H1 (cell line): ENCODE measurements at regions not wholly inside any gene's neighbourhood (a gene's known extent, or its start where the extent isn't known, plus 50 kb on each side); places are given as distances from the start of the nearest gene placed in this dataset.

Source experiments
- CTCF ChIA-PET: fragments of 300-600 bp; sonication (Branson Sonifier 250); formaldehyde crosslinking; loops from one replicate; lab custom pipeline; 2021; ENCODE audit not compliant: partially characterized antibody; lab: Charles Lee
- POLR2A ChIA-PET: fragments of 300-600 bp; sonication (Branson Sonifier 250); formaldehyde crosslinking; loops from one replicate; lab custom pipeline; 2021; ENCODE audit warnings: inconsistent platforms; ENCODE audit not compliant: partially characterized antibody; lab: Charles Lee
- DNase-seq, 2 experiments: peaks; one replicate each; pipeline versions ENCODE4 v3.0.0 to v3.0.0-alpha.2; 2010 to 2022; ENCODE audit warnings: low spot score in 2 of 2, low read depth in 1 of 2, mixed read lengths in 1 of 2
- FAIRE-seq: peaks from 2 replicates; lab custom pipeline; 2011; peaks lifted over from hg19 to GRCh38; lab: Jason Lieb, UNC
- H2AFZ ChIP-seq: 2 replicates; pipeline ENCODE4 v1.8.1; 2012; ENCODE audit warnings: low read length, inconsistent platforms
- H2AK5ac ChIP-seq: 2 replicates; pipeline ENCODE4 v1.6.1; 2013; ENCODE audit warnings: low read depth, low read length
- H2BK120ac ChIP-seq: replicated peaks from 2 replicates; pipeline ENCODE3; 2013; ENCODE audit warnings: low read depth, low read length, inconsistent platforms
- H2BK12ac ChIP-seq: 2 replicates; pipeline ENCODE4 v1.6.1; 2013; ENCODE audit warnings: low read depth, low read length
- H2BK15ac ChIP-seq: 2 replicates; pipeline ENCODE4 v1.6.1; 2013; ENCODE audit warnings: low read length
- H2BK20ac ChIP-seq: 2 replicates; pipeline ENCODE4 v1.6.1; 2013; ENCODE audit warnings: low read length
- H2BK5ac ChIP-seq: 2 replicates; pipeline ENCODE4 v1.6.1; 2013; ENCODE audit warnings: low read depth, low read length
- H3K14ac ChIP-seq: 2 replicates; pipeline ENCODE4 v1.6.1; 2013; ENCODE audit warnings: inconsistent platforms; ENCODE audit not compliant: insufficient read length
- H3K18ac ChIP-seq: 2 replicates; pipeline ENCODE4 v1.6.1; 2013; ENCODE audit warnings: low read length; ENCODE audit errors: extremely low read depth
- H3K23ac ChIP-seq: 2 replicates; pipeline ENCODE4 v1.6.1; 2013; ENCODE audit warnings: inconsistent platforms; ENCODE audit not compliant: insufficient read length
- H3K23me2 ChIP-seq: 2 replicates; pipeline ENCODE4 v1.6.1; 2013; ENCODE audit warnings: low read depth, low read length
- H3K27ac ChIP-seq: 2 replicates; pipeline ENCODE4 v1.6.1; 2011; ENCODE audit warnings: low read depth, low read length, inconsistent platforms
- H3K27me3 ChIP-seq, 4 experiments: replicated peaks in 1 of 4; 1 replicate in 1 of 4; 2 replicates in 3 of 4; pipeline versions ENCODE4 v1.6.1 to v1.8.1; 2011 to 2013; ENCODE audit warnings: low read length in 3 of 4, mild to moderate bottlenecking in 3 of 4, inconsistent platforms in 2 of 4, mixed read lengths in 2 of 4, moderate library complexity in 1 of 4; ENCODE audit not compliant: control insufficient read depth in 3 of 4, insufficient read depth in 3 of 4; ENCODE audit errors: extremely low read depth in 1 of 4
- H3K36me3 ChIP-seq, 4 experiments: 2 replicates each; pipeline versions ENCODE4 v1.6.1 to v1.8.1; 2011 to 2013; ENCODE audit warnings: mild to moderate bottlenecking in 4 of 4, low read length in 3 of 4, moderate library complexity in 2 of 4, control low read depth in 1 of 4, inconsistent platforms in 1 of 4; ENCODE audit not compliant: insufficient read depth in 4 of 4, control insufficient read depth in 2 of 4
- H3K4ac ChIP-seq: replicated peaks from 2 replicates; pipeline ENCODE3; 2013; ENCODE audit warnings: low read length, low read depth, mixed read lengths, inconsistent platforms; ENCODE audit not compliant: insufficient read length
- H3K4me1 ChIP-seq, 4 experiments: replicated peaks in 1 of 4; 1 replicate in 1 of 4; 2 replicates in 3 of 4; pipeline versions ENCODE4 v1.6.1 to v1.8.1; 2011 to 2013; ENCODE audit warnings: low read length in 3 of 4, inconsistent platforms in 2 of 4, mixed read lengths in 1 of 4; ENCODE audit not compliant: insufficient read depth in 4 of 4, control insufficient read depth in 3 of 4
- H3K4me2 ChIP-seq, 2 experiments: 2 replicates each; pipeline versions ENCODE4 v1.6.1 to v1.8.1; 2011 to 2013; ENCODE audit warnings: low read depth in 2 of 2, low read length in 2 of 2, control low read depth in 1 of 2, inconsistent platforms in 1 of 2, mild to moderate bottlenecking in 1 of 2; ENCODE audit not compliant: insufficient read depth in 1 of 2
- H3K4me3 ChIP-seq, 4 experiments: fragments of 200-600, 300-600 bp in 1 of 4; sonication (generic), shearing (Covaris generic), sonication (Bioruptor Twin) in 1 of 4; 2 replicates each; pipeline versions ENCODE4 v1.5.1 to v1.8.1; 2011 to 2016; ENCODE audit warnings: low read length in 4 of 4, low read depth in 3 of 4, control low read depth in 2 of 4, inconsistent platforms in 2 of 4, mild to moderate bottlenecking in 2 of 4, mixed read lengths in 1 of 4, moderate library complexity in 1 of 4; ENCODE audit not compliant: insufficient read depth in 2 of 4; ENCODE audit errors: extremely low read depth in 1 of 4
- H3K56ac ChIP-seq: replicated peaks from 2 replicates; pipeline ENCODE3; 2013; ENCODE audit warnings: low read depth, mild to moderate bottlenecking, mixed read lengths, low read length, inconsistent platforms; ENCODE audit not compliant: insufficient read length
- H3K79me1 ChIP-seq: 2 replicates; pipeline ENCODE4 v1.6.1; 2013; ENCODE audit warnings: low read depth, low read length, control low read depth
- H3K79me2 ChIP-seq, 2 experiments: 2 replicates each; pipeline versions ENCODE4 v1.6.1 to v1.8.1; 2012 to 2013; ENCODE audit warnings: low read length in 2 of 2, mild to moderate bottlenecking in 2 of 2, inconsistent platforms in 1 of 2; ENCODE audit not compliant: insufficient read depth in 2 of 2, control insufficient read depth in 1 of 2
- H3K9ac ChIP-seq, 4 experiments: replicated peaks in 1 of 4; 1 replicate in 1 of 4; 2 replicates in 3 of 4; pipeline versions ENCODE4 v1.6.1 to v1.8.1; 2011 to 2013; ENCODE audit warnings: low read depth in 3 of 4, low read length in 3 of 4, control low read depth in 2 of 4, mild to moderate bottlenecking in 2 of 4, moderate library complexity in 2 of 4, inconsistent platforms in 1 of 4; ENCODE audit errors: extremely low read depth in 1 of 4
- H3K9me3 ChIP-seq, 2 experiments: 2 replicates each; pipeline versions ENCODE4 v1.6.1 to v1.8.1; 2012 to 2013; ENCODE audit warnings: mild to moderate bottlenecking in 2 of 2, moderate library complexity in 2 of 2, control low read depth in 1 of 2, inconsistent platforms in 1 of 2, low read depth in 1 of 2, low read length in 1 of 2, mixed read lengths in 1 of 2; ENCODE audit not compliant: insufficient read depth in 2 of 2
- H4K20me1 ChIP-seq, 2 experiments: replicated peaks in 1 of 2; 2 replicates each; pipeline versions ENCODE3 to v1.8.1; 2011 to 2013; ENCODE audit warnings: inconsistent platforms in 2 of 2, low read length in 2 of 2, mild to moderate bottlenecking in 1 of 2; ENCODE audit not compliant: insufficient read depth in 2 of 2, control insufficient read depth in 1 of 2
- H4K5ac ChIP-seq: 2 replicates; pipeline ENCODE4 v1.6.1; 2013; ENCODE audit warnings: low read length, low read depth, mixed read lengths, inconsistent platforms; ENCODE audit not compliant: insufficient read length
- H4K8ac ChIP-seq: 2 replicates; pipeline ENCODE4 v1.8.0; 2013; ENCODE audit warnings: mild to moderate bottlenecking, moderate library complexity, low read length, inconsistent platforms; ENCODE audit not compliant: insufficient read depth; ENCODE audit errors: extremely low read depth
- H4K91ac ChIP-seq: replicated peaks from 2 replicates; pipeline ENCODE3; 2013; ENCODE audit warnings: low read length, mixed read lengths, inconsistent platforms; ENCODE audit not compliant: insufficient read length
- GTF2F1 ChIP-seq: IDR thresholded peaks from 2 replicates; pipeline ENCODE4 v1.6.1; 2012; ENCODE audit warnings: low read depth, low read length, improper control_type of control experiment, borderline replicate concordance
- HDAC2 ChIP-seq, 2 experiments: fragments of 300-600 bp in 1 of 2; sonication (generic) in 1 of 2; IDR thresholded peaks; 2 replicates each; pipeline ENCODE4 v1.6.1; 2011 to 2012; ENCODE audit warnings: low read depth in 2 of 2, low read length in 2 of 2, mild to moderate bottlenecking in 2 of 2, moderate library complexity in 2 of 2, borderline replicate concordance in 1 of 2, inconsistent platforms in 1 of 2
- JUN ChIP-seq: IDR thresholded peaks from 2 replicates; pipeline ENCODE4 v1.6.1; 2011; ENCODE audit warnings: low read depth, mild to moderate bottlenecking, improper control_type of control experiment, low read length
- PHF8 ChIP-seq: fragments of 200-600 bp; sonication (generic); conservative IDR thresholded peaks from 2 replicates; pipeline ENCODE4 v1.7.1; 2012; ENCODE audit warnings: low read depth, mild to moderate bottlenecking, inconsistent platforms, low read length, moderate library complexity
- POLR2AphosphoS5 ChIP-seq: IDR thresholded peaks from 2 replicates; pipeline ENCODE4 v1.6.1; 2011; ENCODE audit warnings: low read depth, low read length
- RBBP5 ChIP-seq: IDR thresholded peaks from 2 replicates; pipeline ENCODE4 v1.7.1; 2012; ENCODE audit warnings: low read depth, mild to moderate bottlenecking, inconsistent platforms, low read length, moderate library complexity, borderline replicate concordance
- TEAD4 ChIP-seq: IDR thresholded peaks from 2 replicates; pipeline ENCODE4 v1.6.1; 2012; ENCODE audit warnings: low read depth, low read length, inconsistent platforms, mixed read lengths
- WGBS, 2 experiments: shearing (Covaris generic) in 1 of 2; methylation state at CpG; one replicate each; pipeline versions ENCODE4 v1.1.6 to v1.1.7; 2013 to 2015; ENCODE audit warnings: low lambda C conversion rate in 2 of 2, mixed read lengths in 2 of 2, inconsistent platforms in 1 of 2, low coverage in 1 of 2, missing lambda C conversion rate in 1 of 2; ENCODE audit not compliant: insufficient replicate concordance in 2 of 2, insufficient coverage in 1 of 2, insufficient read length in 1 of 2; ENCODE audit errors: extremely low coverage in 1 of 2, missing lambda C conversion rate in 1 of 2; 5-methylcytosine and 5-hydroxymethylcytosine counted together
- TF ChIP-seq, protein P1 (sequence below), 3 experiments: IDR thresholded peaks; 1 replicate in 2 of 3; 2 replicates in 1 of 3; pipeline versions ENCODE4 v1.5.1 to v1.6.1; 2011; ENCODE audit warnings: low read length in 3 of 3, mild to moderate bottlenecking in 3 of 3, inconsistent platforms in 2 of 3, low read depth in 1 of 3, moderate library complexity in 1 of 3; ENCODE audit not compliant: insufficient read depth in 1 of 3; ENCODE audit errors: control extremely low read depth in 1 of 3

DNA sequence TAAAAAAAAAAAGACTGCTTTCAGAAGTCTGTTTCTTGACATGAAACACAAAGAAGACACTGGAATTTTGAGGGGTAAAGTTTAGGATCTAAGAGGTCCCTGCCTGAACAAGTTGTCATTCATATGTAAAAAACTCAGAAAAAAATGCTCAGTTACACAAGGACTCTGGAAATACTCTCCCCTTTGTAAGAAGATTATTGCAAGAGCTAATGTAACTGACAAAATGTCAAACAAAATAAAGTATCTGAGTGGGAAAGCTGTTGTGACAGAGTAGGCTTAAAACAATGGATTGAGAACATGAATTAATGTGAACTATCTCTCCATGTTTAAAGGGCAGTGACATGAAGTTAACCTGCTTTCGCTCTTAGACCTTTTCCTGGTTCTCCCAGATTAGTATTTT is 416.7 kb upstream of the TYRP1 start:
- no peaks in the 10 kb centered on the region for H3K9me3 ChIP-seq
- no peak overlapping the region for H2AFZ ChIP-seq
- no peak overlapping the region for H2BK120ac ChIP-seq
- no peaks in the 10 kb centered on the region for H3K79me1 ChIP-seq
- H2BK12ac ChIP-seq: no peak overlapping the region
- H3K56ac ChIP-seq: no peak overlapping the region
- no peaks in the 10 kb centered on the region for H3K36me3 ChIP-seq
- no peaks in the 10 kb centered on the region for H4K20me1 ChIP-seq
- no peak overlapping the region for H3K14ac ChIP-seq
- H3K4ac ChIP-seq: no peak overlapping the region
- no peak overlapping the region for H3K23ac ChIP-seq
- H3K27ac ChIP-seq: no peak overlapping the region
- no peak overlapping the region for H3K9ac ChIP-seq
- no peak overlapping the region for H2BK5ac ChIP-seq
- no peak overlapping the region for H4K91ac ChIP-seq
- no peak overlapping the region for H3K18ac ChIP-seq
- H2BK15ac ChIP-seq: no peak overlapping the region
- no peak overlapping the region for H4K8ac ChIP-seq
- no peak for FAIRE-seq
- WGBS, 2 experiments: 93% methylated on average over 1 of the region's 1 CpG; no CpG with 5 or more reads in 1 of the 2 experiments
- H2BK20ac ChIP-seq: no peak overlapping the region
- no peaks in the 10 kb centered on the region for H3K23me2 ChIP-seq
- no peak overlapping the region for H3K4me3 ChIP-seq
- no peak overlapping the region for H3K4me2 ChIP-seq
- no peak overlapping the region for H4K5ac ChIP-seq
- H3K4me1 ChIP-seq: no peaks in the 10 kb centered on the region; a peak in 1 of 7 replicates
- CTCF ChIA-PET: interaction anchor here (1.7 kb wide), 1 partner anchor 20 kb away, joined by 3 read pairs; no protein-coding TSS in a partner anchor
- no peak for DNase-seq
- POLR2A ChIA-PET: no interaction called here
- H3K27me3 ChIP-seq: no peaks in the 10 kb centered on the region
- TF ChIP-seq HDAC2 (IDR thresholded peaks at IDR 0.05; ENCODE audit: borderline replicate concordance in 1 of 2, low read depth in 2 of 2, low read length in 2 of 2) (no peak), PHF8 (no peak), RBBP5 (no peak), GTF2F1 (no peak), POLR2AphosphoS5 (no peak), TEAD4 (no peak), JUN (no peak)
- TF ChIP-seq, protein P1, sequence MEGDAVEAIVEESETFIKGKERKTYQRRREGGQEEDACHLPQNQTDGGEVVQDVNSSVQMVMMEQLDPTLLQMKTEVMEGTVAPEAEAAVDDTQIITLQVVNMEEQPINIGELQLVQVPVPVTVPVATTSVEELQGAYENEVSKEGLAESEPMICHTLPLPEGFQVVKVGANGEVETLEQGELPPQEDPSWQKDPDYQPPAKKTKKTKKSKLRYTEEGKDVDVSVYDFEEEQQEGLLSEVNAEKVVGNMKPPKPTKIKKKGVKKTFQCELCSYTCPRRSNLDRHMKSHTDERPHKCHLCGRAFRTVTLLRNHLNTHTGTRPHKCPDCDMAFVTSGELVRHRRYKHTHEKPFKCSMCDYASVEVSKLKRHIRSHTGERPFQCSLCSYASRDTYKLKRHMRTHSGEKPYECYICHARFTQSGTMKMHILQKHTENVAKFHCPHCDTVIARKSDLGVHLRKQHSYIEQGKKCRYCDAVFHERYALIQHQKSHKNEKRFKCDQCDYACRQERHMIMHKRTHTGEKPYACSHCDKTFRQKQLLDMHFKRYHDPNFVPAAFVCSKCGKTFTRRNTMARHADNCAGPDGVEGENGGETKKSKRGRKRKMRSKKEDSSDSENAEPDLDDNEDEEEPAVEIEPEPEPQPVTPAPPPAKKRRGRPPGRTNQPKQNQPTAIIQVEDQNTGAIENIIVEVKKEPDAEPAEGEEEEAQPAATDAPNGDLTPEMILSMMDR (IDR thresholded peaks at IDR 0.05; ENCODE audit: control extremely low read depth in 1 of 3, insufficient read depth in 1 of 3, low read depth in 1 of 3, low read length in 3 of 3): no peak
- H3K79me2 ChIP-seq: no peaks in the 10 kb centered on the region
- H2AK5ac ChIP-seq: no peak overlapping the region
